HG02763 (cell line): ENCODE measurements at regions not wholly inside any gene's neighbourhood (a gene's known extent, or its start where the extent isn't known, plus 50 kb on each side); places are given as distances from the start of the nearest gene placed in this dataset.
A peak's percentile ranks its signal among the peaks of the same experiment; 100 is the strongest.
"Not testable (repeated sequence)": the region's sequence is repeated elsewhere in the genome, so short reads cannot be mapped to it uniquely, and the experiment has no call there.

ENCODE experiments used
- ATAC-seq: cut with Tn5 transposase; IDR thresholded peaks from one replicate; pipeline ENCODE4 v1.9.1; 2021; ENCODE audit warnings: mild to moderate bottlenecking, moderate library complexity; ENCODE audit not compliant: unreplicated experiment

- ATAC-seq: no peak
Measured at GRCh38 chr2:7420530-7420929, 503.3 kb downstream of the RNF144A start.

- ATAC-seq: no peak
Measured at GRCh38 chr2:7424481-7424880, 507.3 kb downstream of the RNF144A start.

- no peak for ATAC-seq
Measured at GRCh38 chr2:7427293-7428060, 510.3 kb downstream of the RNF144A start.

GRCh38 chr2:7428454-7429204 lies 511.4 kb downstream of the RNF144A start:
- no peak for ATAC-seq

- no peak for ATAC-seq
Measured at GRCh38 chr2:7429733-7430132, 512.5 kb downstream of the RNF144A start.

GRCh38 chr2:7430421-7430868 lies 513.2 kb downstream of the RNF144A start:
- no peak for ATAC-seq

- ATAC-seq: peak; percentile 52
Measured at GRCh38 chr2:7430869-7431641, 513.8 kb downstream of the RNF144A start.

- no peak for ATAC-seq
Measured at GRCh38 chr2:7432436-7432835, 515.2 kb downstream of the RNF144A start.

GRCh38 chr2:7436096-7436906 lies 519.1 kb downstream of the RNF144A start:
- no peak for ATAC-seq

GRCh38 chr2:7437141-7437540 lies 519.9 kb downstream of the RNF144A start:
- ATAC-seq: no peak

GRCh38 chr2:7437716-7438632 lies 520.8 kb downstream of the RNF144A start:
- ATAC-seq: no peak

- no peak for ATAC-seq
Measured at GRCh38 chr2:7438855-7439254, 521.6 kb downstream of the RNF144A start.

GRCh38 chr2:7440977-7441376 lies 523.8 kb downstream of the RNF144A start:
- no peak for ATAC-seq

- not testable (repeated sequence) for ATAC-seq
Measured at GRCh38 chr2:7441841-7442240, 524.6 kb downstream of the RNF144A start.

GRCh38 chr2:7444626-7445025 lies 527.4 kb downstream of the RNF144A start:
- no peak for ATAC-seq

- no peak for ATAC-seq
Measured at GRCh38 chr2:7448578-7449264, 531.5 kb downstream of the RNF144A start.

- no peak for ATAC-seq
Measured at GRCh38 chr2:7449298-7449697, 532.1 kb downstream of the RNF144A start.

- ATAC-seq: no peak
Measured at GRCh38 chr2:7450188-7450832, 533.1 kb downstream of the RNF144A start.

- no peak for ATAC-seq
Measured at GRCh38 chr2:7450833-7451190, 533.6 kb downstream of the RNF144A start.
